Cerebellar cortex (tissue), 1 donor: ENCODE measurements at regions not wholly inside any gene's neighbourhood (a gene's known extent, or its start where the extent isn't known, plus 50 kb on each side); places are given as distances from the start of the nearest gene placed in this dataset.
"Not testable (repeated sequence)": the region's sequence is repeated elsewhere in the genome, so short reads cannot be mapped to it uniquely, and the experiment has no call there.

ENCODE experiments used
- DNase-seq: peaks from one replicate; pipeline ENCODE4 v3.0.0-alpha.2; 2015; ENCODE audit warnings: low spot score

DNA sequence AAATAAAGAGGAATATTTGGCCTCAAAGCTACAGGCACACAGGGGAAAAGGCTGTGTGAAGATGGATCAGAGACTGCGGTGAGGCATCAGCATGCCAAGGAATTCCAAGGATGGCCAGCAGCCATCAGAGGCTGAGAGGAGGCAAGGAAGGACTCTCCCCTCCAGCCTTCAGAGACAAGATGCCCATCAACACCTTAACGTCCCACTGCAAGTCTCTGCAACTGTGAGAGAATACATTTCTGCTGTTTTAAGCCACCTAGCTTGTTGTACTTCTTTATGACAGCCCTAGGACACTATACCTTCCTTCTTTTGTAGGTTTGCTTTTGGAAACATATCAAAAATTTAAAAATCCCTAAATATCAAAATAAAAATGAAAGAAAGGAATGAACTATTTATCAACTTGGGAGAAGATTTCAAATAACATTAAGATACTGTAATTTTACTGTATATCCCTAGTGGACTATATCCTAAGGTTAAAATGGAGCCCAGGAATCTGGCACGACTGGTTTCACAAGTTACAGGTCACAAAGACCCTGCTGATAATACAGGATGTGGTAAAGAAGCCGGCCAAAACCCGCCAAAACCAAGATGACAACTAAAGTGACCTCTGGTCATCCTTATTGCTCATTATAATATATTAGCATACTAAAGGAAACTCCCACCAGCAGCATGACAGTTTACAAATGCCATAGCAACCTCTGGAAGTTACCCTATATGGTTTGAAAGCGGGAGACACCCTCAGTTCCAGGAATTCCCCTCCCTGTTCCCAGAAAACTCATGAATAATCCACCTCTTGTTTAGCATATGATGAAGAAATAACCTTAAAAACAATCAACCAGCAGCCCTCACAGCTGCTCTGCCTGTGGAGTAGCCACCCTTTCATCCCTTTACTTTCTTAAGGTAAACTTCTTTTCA, 185.2 kb downstream of the AVL9 start:
- DNase-seq, result no peak

DNA sequence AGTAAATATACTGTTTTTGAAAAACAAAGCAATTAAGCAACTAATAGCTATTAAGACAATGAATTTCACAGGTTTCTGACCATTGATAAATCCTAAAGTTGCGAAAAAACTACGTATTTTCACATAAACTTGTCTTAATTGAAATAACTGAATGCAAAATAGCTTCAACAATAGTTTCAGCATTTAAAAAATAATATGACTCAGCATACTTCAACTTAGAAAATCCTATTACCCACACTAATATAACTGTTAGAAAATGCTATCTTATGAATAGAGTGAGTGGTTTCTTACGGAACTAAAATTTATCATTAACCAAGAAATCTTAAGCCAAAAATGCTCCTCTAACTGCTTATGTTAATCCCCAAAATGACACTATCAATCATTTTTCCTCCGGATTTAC, 183.9 kb downstream of the AVL9 start:
- DNase-seq, result no peak

DNA sequence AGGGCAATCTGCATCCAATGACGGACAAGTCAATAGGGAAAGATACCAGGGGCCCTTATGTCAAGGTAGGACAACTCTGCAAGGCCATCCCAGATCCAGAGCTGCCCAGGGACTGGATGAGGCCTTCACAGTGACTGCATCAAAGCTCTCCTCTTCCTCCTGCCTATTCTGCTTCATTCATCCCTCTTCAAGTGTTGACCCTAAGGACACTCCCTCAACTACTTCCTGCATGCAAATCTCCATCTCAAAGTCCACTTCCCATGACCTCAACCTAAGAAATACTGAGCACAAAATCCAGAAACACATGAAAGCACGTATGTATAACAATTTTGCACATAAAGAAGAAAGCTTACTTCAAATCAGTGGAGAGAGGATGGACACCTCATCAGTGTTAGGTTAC, 182.3 kb downstream of the AVL9 start:
- no peak for DNase-seq

DNA sequence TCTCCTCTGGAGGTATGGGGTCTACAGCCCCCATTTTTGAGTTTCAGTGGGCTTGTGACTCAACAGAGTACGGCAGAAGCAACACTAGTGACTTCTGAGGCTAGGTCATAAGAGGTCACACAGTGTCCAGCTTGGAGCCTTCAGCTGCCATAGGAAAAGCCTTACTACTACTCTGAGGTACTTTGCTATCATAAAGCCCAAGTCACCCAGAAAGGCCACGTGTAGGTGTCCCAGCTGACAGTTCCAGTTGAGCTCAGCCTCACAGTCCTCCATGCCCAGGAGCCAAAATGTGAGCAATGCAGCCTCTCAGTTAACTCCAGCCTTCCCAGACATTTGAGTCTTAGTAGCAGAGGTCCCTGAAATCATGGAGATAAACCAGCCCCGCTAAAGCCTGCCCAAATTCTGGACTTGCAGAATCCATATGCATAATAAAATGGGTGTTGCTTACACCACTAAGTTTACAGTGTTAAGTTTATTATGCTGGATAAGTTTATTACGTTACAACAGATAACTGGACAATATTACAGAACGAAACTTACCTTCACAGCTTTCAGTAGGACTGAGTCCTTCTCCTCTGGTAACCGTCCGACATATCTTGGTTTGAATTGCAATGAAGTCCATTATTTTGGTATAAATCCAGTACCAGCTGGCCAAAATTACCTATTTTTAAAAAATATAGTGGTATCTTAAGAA, 181.1 kb downstream of the AVL9 start:
- DNase-seq, result no peak

DNA sequence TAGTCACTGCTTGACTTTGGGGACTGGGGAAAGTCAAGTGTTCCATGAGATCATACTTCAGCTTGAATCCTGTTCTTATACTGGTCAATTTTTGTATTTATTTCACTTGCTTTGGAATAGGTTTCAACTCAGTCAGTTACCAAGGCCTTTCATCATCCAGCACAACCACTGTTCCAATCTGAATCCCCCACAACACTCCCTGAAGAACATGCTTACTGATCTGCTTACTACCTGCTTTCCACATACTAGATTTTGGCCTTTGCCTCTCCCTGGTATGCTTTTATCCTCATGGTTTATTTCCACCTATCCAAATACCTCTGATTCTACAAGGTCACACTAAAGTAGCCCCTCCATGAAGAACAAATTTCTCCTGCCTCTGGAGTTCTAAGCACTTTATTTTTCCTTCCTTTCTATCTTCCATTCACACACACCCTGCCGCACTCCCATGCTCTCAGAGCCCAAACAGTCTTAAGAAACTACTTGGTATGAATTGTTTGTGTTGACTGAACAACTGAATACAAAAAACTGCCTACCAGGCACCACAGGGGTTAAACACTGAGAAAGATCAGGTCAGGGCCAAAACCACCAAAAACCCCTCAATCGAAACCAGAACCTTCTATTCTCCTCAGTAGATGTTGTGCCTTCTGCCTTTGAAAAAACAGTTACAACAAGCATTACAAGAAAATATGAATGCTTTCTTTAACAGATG, 178.1 kb downstream of the AVL9 start:
- no peak for DNase-seq

DNA sequence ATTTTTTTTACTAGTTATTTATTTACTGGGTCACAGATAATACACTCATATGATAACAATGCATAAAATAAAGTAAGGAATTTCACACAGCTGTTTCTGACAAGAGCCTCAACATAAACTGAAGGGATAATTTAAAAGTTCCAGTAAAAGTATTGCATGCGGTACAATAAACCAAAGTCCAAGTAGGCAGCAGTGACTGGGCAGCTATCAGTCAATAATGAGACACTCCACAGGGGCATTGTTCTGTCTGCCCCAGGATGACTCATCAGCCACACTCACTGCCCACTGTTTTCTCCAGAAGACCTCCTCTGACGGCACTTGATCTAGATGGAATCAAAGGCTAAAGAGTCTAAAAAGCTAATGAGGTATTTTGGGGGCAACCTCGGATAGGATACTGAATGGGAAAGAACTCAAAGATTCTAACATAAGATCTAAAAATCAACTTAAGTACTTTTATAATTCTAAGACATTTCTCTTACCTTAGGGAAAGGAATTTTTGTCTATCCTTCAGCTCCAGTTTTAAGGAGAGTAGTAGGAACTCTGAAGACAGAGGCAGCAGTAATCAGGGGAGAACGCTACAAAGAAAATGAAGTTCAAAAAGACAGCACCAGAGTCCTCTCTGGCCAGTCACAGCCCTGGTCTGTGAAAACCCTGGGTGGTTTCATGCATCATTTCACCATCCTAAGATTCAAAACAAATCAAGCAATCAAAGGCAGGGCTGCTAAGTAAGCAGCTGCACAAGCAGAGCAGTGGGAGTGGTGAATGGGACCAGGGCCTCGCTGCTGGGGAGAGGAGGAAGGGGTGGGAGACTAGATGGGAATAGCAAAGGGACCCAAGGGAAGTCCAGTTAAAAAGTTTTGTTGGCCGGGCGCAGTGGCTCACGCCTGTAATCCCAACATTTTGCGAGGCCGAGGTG, 175.1 kb downstream of the AVL9 start:
- no peak for DNase-seq

DNA sequence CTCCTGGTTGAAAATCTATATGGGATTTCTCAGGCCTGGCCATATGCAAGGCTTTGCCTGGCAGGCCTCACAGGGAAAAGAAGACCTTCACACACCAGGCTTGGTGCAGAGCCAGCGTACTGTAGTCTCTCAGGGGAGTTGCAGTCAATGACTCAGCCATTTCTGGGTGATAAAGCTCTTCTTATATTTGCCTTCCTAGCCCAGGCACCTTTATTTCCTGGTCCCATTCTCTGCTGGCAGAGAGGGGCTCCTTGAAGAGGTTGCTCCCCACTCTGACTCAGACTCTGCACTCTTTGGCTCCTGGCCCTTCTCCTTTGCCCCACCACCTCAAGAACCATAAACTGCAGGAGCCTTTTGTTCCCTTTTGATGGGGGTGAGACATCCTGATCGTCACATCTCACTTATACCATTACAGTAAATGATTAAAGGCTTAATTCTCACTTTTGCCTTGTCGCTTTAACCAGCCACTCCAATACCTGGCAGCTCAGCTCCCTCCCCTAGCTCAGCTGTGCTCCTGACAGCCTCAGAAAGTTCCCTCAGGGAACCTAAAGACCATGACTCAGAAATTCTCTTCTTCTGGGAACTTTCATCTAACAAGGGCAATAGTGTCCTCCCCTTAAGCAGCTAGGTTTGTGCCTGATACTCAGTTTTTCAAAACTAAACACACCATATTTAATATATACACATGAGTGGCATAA, 174.0 kb downstream of the AVL9 start:
- DNase-seq, result not testable (repeated sequence)

DNA sequence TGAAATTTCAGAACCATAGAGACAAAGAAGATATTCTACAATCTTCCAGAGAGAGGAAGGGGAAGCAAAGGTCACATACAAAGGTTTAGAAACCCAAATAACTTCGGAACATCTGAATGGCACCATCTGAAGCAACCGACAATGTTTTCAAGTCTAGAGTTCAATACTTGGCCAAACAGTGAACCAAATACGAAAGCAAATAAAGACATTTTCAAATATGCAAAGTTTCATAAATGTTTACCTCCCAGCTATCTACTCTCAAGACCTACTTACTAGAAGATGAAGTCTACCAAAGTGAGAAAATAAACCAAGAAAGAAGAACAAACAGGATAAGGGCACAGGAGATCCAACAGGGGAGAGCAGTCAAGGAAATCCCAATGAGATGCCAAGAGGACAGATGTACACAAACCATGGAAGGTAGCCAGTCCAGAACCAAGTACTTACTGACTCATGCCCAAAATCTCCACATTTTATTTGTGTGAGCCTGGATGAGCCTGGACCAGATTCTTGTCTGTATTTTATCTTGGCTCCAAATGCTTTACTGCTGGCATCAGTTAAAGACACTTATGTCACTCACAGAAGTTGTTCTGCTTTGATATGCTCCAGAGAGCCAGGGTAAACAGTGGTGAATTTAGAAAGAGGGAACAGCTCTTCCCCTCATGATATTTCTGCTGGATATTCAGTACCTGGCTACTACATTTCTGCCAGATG, 173.3 kb downstream of the AVL9 start:
- DNase-seq, result not testable (repeated sequence)

DNA sequence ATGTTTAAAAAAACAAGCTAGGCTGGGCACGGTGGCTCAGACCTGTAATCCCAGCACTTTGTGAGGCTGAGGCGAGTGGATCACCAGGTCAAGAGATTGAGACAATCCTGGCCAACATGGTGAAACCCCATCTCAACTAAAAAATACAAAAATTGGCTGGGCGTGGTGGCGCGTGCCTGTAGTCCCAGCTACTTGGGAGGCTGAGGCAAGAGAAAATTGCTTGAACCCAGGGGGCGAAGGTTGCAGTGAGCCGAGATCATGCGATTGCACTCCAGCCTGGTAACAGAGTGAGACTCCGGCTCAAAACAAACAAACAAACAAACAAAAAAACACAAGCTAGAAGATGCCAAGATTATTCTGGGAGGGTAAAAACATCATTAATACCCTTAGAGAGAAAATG, 172.3 kb downstream of the AVL9 start:
- not testable (repeated sequence) for DNase-seq

DNA sequence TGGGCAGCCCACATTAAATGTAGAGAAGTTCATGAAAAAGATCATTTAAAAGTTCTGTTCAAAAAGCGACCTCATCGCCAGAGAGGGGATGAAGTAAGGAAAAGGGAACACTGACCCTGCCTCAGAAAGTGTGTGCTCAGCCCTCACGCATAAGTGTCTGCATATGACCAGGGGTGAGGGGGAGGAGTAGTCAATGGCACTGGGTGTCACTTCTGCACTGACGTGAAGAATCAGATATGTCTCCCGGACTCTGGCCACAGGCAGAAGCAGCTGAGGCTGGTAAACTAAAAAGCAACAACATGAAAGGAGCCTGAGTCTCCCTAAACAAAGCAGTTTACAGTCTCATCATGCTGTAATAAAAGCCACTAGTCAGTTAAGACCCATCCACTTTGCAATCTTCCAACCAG, 168.5 kb downstream of the AVL9 start:
- DNase-seq, result not testable (repeated sequence)

DNA sequence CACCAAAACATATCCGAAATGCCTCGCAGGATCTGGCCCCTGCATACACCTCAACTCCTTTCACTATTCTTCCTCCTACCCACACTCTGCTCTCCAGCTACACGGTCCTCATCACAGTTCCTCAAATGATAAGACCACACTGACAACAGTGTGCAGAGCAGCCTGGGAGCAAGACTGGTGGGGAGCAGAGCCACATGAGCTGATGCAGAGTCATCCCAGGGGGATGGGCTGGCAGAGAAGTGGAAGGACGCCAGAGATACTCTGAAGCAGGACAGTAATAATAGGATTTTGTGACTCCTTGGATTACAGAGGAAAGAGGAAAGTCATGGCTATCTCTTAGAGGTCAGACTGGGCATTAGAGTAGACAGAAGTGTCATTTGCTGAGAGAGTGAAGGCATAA, 167.2 kb downstream of the AVL9 start:
- DNase-seq, result not testable (repeated sequence)

DNA sequence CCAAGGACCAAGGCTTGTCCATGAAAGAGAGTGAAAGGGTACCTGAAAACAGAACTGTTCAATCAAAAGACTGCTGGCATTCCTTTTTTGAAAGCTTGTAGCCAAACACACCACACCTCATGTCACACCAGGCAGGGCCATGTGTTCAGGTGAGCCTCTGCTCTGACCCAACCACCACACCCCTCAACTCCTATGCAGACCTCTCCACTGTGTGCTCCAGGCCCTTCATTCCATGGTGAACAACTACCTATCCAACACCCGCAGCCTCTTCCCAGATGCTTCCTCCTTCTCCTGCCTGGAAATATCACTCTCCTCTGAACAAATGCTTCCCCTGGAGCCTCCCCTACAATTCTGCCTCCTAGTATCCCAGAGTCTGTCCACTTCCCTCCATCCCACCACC, 166.6 kb downstream of the AVL9 start:
- no peak for DNase-seq

DNA sequence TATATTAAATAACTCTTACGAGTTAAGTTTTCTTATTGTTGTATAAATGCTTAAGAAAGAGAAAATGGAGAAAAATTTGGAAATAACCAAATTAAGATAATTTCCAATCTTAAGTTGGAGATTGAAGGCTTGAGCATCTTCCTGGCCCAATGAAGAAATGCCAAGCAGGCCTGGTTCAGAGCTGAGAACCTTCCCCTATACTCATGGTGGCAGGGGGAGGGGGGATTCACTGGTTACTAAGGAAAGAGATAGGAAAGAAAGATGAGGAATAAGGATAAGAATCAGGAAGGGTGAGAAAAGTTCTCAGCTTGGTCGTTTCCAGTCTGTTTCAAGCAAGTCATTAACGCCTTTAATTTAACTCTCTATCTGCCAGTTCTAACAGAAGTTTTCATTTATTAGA, 166.2 kb downstream of the AVL9 start:
- no peak for DNase-seq

DNA sequence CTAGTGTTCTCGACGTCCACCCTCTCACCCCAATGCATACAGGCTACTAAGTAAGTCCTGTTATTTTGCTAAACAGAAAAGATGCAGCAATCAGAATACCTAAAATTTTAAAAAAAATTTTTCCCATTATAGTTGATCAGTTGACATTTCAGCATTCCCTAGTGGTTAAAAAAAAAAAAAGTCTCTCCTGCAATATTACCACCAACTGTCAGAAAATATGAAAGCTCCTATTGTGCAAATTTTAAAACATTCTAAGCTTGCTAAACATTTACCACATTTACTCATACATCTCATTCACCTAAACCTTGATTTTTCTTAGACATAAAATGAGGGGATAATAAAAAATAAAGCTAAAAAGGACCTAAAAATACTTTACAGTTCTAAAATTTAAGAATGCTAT, 165.6 kb downstream of the AVL9 start:
- no peak for DNase-seq

DNA sequence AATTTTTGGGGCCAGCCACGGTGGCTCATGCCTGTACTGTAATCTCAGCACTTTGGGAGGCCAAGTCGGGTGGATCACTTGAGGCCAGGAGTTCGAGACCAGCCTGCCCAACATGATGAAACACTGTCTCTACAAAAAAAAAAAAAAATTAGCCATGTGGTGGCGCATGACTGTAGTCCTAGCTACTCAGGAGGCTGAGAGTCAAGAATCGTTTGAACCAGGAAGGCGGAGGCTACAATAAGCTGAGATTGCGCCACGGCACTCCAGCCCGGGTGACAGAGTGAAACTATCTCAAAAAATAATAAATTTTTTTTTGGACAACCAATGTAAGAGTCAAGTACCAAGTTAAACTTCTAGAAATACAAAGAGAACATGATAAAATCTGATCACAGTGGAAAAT, 164.6 kb downstream of the AVL9 start:
- DNase-seq, result no peak

DNA sequence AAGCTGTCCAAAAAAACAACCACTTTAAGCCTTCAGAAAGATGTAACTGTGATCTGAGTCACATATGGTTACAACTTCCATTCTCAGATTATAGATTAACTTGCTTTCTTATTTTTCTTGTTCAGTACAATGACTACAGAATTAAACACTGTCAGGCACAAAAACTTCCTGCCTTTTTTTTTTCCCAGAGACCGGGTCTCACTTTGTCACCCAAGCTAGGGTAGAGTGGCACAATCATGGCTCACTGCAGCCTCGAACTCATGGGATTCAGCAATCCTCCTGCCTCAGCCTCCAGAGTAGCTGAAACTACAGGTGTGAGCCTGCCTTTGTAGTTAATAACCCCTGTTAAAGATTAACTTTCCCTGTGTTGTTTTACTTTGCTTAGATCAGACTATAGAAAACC, 163.2 kb downstream of the AVL9 start:
- DNase-seq, result no peak

DNA sequence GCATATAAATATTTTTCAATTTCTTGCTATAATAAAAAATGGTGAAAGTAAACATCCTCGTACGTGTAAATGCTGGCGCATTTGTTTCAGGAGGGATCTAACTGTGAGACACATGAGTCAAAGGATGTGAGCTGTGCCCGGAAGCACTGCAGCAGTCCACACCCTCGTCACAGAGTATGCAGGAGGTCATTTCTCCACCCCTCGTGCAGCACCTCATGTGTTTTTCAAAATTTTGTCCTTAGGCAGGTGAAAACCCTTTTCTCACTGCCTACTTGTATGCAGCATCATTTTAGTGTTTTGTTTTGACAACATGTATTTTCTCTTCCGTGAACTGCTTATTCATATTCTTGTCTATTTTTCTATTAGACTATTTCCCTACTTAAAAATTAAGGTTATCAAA, 162.7 kb downstream of the AVL9 start:
- no peak for DNase-seq

DNA sequence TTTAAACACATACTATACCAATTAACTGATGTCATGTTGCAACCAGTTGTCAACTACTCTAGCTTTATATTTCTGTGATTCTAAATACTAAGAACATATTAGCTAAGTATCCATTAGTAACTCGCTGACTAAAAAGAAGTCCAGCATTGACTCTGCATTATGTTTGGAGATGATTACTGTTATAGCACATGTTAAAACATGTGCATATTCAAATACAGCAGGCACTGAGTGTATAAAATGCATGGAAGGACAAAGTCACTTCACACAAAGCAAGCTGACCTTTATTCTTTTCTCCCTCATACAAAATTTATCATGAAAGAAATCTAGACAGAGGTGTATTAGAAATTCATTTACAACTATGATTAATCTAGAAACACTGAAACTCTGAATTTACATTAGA, 159.3 kb downstream of the AVL9 start:
- DNase-seq, result not testable (repeated sequence)

DNA sequence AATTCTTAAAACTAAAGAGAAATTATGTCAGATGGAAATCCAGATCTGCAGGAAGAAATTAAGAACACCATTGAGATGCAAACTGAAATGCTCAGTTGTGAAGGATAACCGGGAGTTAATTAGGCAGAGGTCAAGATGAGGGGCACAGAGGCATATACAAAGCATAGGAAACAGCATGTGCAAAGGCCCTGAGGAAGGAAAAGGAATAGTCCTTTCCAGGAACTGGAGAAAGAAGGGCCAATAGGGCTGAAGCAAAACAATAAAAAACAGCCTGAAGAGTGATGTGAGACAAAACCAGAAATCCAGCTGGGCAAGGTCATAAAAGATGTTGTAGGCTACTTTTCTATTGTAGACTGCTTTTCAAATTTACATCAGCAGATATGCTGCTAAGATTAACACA, 155.1 kb downstream of the AVL9 start:
- DNase-seq, result not testable (repeated sequence)

DNA sequence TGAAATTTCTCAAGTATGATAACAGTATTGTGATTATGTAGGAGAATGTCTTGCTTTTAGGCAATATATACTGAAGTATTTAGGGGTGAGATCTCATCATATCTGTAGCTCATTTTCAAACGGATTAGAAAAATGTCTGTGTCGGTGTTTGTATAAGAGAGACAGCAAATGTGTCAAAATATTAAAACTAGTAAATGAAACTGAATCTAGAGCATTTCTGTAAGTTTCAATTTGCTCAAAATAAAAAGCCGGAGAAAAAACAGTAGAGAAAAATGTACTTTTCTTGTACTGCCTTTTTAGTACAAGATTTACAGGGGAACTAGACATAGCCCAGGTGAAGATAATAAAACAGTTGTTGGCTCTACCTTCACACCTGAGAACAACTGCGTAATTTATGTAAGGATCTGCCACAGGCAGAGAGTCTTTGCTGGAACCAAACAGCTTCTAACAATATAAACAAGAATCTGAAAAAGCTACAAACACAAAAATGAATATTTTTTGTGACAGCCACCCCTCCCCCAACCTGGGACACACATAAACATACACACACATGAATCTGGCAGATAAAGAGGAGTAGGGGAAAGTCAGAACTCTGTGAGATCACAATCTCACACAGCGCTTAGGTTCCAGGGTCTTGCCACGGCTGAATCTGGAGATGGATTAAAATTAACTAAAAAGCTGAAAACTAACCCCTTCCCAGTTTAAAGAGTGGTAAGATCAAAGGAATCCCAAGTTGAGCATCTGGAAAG, 153.3 kb downstream of the AVL9 start:
- no peak for DNase-seq
